Pancreas (tissue), 10 donors: ENCODE measurements at regions not wholly inside any gene's neighbourhood (a gene's known extent, or its start where the extent isn't known, plus 50 kb on each side); places are given as distances from the start of the nearest gene placed in this dataset.
A peak's percentile ranks its signal among the peaks of the same experiment; 100 is the strongest.

Source experiments
- ATAC-seq, 4 donors: fragments of 200-7000 bp; cut with Tn5 transposase; one replicate each; pipeline versions ENCODE4 v1.8.0 to v1.9.1; 2020; ENCODE audit warnings: mild to moderate bottlenecking in 4 of 4, moderate library complexity in 4 of 4
- DNase-seq, 6 donors: peaks; one replicate each; pipeline ENCODE4 v3.0.0-alpha.2; 2020
- FAIRE-seq: peaks from 2 replicates; lab custom pipeline; 2012; peaks lifted over from hg19 to GRCh38; lab: Jason Lieb, UNC
- H3K27ac ChIP-seq, 4 donors: fragments of 200-600 bp; sonication (generic); 1 replicate in 3 of 4; 2 replicates in 1 of 4; pipeline versions ENCODE4 v1.5.0 to v1.8.0; 2020
- H3K27me3 ChIP-seq, 4 donors: fragments of 200-600 bp; one replicate each; pipeline ENCODE4 v1.8.0; 2021
- H3K36me3 ChIP-seq, 3 donors: fragments of 200-600 bp; sonication (generic) in 1 of 3; one replicate each; pipeline versions ENCODE4 v1.5.0 to v1.8.0; 2020 to 2021
- H3K4me1 ChIP-seq, 3 donors: fragments of 200-600 bp; one replicate each; pipeline ENCODE4 v1.8.0; 2021
- H3K4me3 ChIP-seq, 4 donors: fragments of 200-600 bp; sonication (generic) in 2 of 4; one replicate each; pipeline versions ENCODE4 v1.5.0 to v1.8.0; 2020 to 2021
- H3K9me3 ChIP-seq, 4 donors: fragments of 200-600 bp; one replicate each; pipeline ENCODE4 v1.8.0; 2021
- CTCF ChIP-seq, 4 donors: fragments of 200-600 bp; sonication (generic) in 3 of 4; IDR thresholded peaks; one replicate each; pipeline versions ENCODE4 v1.5.0 to v1.8.0; 2021; ENCODE audit warnings: antibody characterized with exemption in 4 of 4
- WGBS, 2 donors: extraction: QIAGEN DNeasy Blood & Tissue Kit; methylation state at CpG; one replicate each; pipeline ENCODE4 v1.1.7; 2013; 5-methylcytosine and 5-hydroxymethylcytosine counted together
- intact Hi-C, 3 donors: fragments of 100-400 bp; cut with DNase I; formaldehyde crosslinking; loops; one replicate each; pipeline versions ENCODE4 v1.11.1 to v1.14.2; 2022
- donor health status: healthy with polysubstance abuse.
- donor health status: DM: no; HTN: no; CAD: no; lungs with moderate emphysema.
- donor health status: DM: no; HTN: no; CAD: no.
- donor health status: control.
- donor health status: control.
- donor health status: Bipolar disorder and iron deficiency.
- donor health status: DM: yes; HTN: yes; CAD: no.
- donor health status: DM: no; HTN: no; CAD: no.
- donor health status: DM: no; HTN: no; CAD: no.
- donor health status: DM: yes; HTN: yes; CAD: no.

DNA sequence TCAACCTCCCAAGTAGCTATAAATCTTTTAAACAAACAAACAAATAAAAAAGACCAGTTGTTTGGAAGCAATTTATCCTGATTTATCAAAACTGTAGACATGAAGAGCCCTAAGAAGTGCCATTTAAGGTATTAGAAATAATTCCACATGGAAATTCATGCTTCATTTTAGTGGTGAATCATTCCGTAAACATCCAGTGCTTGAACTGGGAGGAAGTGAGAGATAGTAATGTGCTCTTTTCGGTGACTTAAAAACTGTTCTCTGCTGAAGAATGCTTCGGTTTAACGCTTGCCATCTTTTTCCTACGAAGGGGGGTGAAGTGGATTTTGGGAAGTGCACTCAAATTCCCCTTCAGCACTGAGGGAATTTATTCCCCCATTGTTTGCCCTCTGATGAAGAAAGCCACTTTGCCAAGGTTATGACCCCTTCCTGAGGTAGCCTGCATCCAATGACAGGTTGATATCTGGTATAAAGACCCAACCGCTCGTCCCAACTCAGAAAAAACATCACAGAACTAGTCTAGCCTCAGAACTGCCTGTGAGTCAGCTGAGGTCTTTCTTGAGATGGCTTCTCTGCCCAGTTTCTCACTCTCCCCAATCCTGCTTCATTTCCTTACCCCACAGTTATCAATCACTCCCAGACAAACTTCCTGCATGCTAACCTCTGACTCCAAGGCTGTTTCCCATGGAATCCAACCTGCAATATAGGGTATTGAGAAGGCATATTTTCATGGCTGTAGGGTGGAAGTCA is 244.1 kb downstream of the AEBP2 start:
- Histone ChIP-seq H3K4me1 (no peaks in the 10 kb centered on the region), H3K27ac (peak overlapping the region in 1 of 4 donors; percentile 33), H3K27me3 (no peaks in the 10 kb centered on the region), H3K4me3 (no peak overlapping the region), H3K9me3 (no peaks in the 10 kb centered on the region), H3K36me3 (no peaks in the 10 kb centered on the region)
- intact Hi-C loops: no loop called here
- WGBS, 2 donors: 83 to 85% methylated on average over 7 of the region's 7 CpGs
- ATAC-seq (no peak), FAIRE-seq (no peak), DNase-seq (no peak)
- no peak for TF ChIP-seq CTCF (IDR thresholded peaks at IDR 0.05)

DNA sequence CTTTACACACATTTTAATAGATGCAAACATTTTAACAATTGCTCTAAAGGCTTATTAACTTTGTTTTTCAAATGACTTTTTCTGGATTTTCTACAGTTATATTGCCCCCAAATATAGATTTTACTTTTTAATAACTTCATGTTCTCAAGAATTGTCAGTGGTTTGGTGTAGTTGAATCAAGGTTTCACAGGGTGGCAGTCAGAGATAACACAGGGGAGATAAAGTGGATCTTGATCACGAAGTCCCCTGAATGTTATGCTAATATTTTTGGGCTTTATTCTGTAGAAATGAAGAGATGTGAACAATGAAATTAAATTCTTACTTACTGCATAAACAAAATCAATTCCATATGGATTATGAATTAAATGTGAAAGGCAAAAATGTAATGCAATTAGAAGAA is 248.1 kb downstream of the AEBP2 start:
- DNase-seq (no peak), FAIRE-seq (no peak), ATAC-seq (no peak)
- WGBS, 2 donors: 39 to 45% methylated on average over 1 of the region's 1 CpG
- no peaks in the 10 kb centered on the region for H3K36me3 ChIP-seq
- no peaks in the 10 kb centered on the region for H3K27me3 ChIP-seq
- no peak overlapping the region for H3K27ac ChIP-seq
- H3K4me3 ChIP-seq: no peak overlapping the region
- H3K4me1 ChIP-seq: peaks cover 0 to 13% (median 10%) of the 10 kb centered on the region in 3 donors
- intact Hi-C loops: no loop called here
- no peaks in the 10 kb centered on the region for H3K9me3 ChIP-seq
- no peak for TF ChIP-seq CTCF (IDR thresholded peaks at IDR 0.05)

GRCh38 chr12:19688532-19688931 is 249.2 kb downstream of the AEBP2 start:
- no peaks in the 10 kb centered on the region for H3K36me3 ChIP-seq
- H3K4me3 ChIP-seq: no peak overlapping the region
- no peaks in the 10 kb centered on the region for H3K27me3 ChIP-seq
- intact Hi-C loops: no loop called here
- ATAC-seq: no peak
- H3K9me3 ChIP-seq: no peaks in the 10 kb centered on the region
- peaks cover 0 to 13% (median 11%) of the 10 kb centered on the region in 3 donors for H3K4me1 ChIP-seq
- DNase-seq: no peak
- 71 to 81% methylated on average over 1 of the region's 1 CpG for WGBS, 2 donors
- no peak for TF ChIP-seq CTCF (IDR thresholded peaks at IDR 0.05)
- FAIRE-seq: no peak
- peak overlapping the region in 2 of 4 donors; percentile 82 to 96 for H3K27ac ChIP-seq

DNA sequence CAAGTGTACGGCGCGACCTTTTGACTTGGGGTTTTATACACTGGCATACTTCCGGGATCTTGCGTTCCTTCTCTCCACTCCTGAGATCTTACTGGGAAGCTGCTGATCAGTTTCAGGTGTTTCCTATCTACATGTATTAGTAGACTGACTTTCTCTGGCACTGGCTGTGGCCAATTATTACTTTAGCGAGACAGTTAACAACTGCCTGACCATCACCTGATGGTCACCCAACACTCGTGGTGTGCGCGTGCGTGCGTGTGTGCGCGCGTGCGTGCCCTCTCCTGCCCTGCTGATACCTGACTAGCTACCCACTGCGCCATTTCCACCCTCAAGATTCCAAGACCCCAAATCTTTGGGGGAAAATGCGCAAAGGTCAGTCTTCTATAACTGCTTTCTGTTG is 249.9 kb downstream of the AEBP2 start:
- H3K27ac ChIP-seq: peak overlapping the region in 3 of 4 donors; percentile 61 to 96 (median 82)
- no peaks in the 10 kb centered on the region for H3K27me3 ChIP-seq
- peak; percentile 64 to 85 (median 76) for ATAC-seq
- peak overlapping the region in 2 of 4 donors; percentile 3 to 19 for H3K4me3 ChIP-seq
- no peak for FAIRE-seq
- intact Hi-C loops: no loop called here
- DNase-seq: peak in 5 of 6 donors; percentile 9 to 71 (median 45)
- H3K36me3 ChIP-seq: no peaks in the 10 kb centered on the region
- TF ChIP-seq CTCF (IDR thresholded peaks at IDR 0.05): no peak
- 71 to 77% methylated on average over 17 of the region's 17 CpGs for WGBS, 2 donors
- H3K9me3 ChIP-seq: no peaks in the 10 kb centered on the region
- H3K4me1 ChIP-seq: peaks cover 0 to 13% (median 11%) of the 10 kb centered on the region in 3 donors
